Prostate gland (tissue), 2 donors: ENCODE measurements at regions not wholly inside any gene's neighbourhood (a gene's known extent, or its start where the extent isn't known, plus 50 kb on each side); places are given as distances from the start of the nearest gene placed in this dataset.

Source experiments
- DNase-seq: peaks from one replicate; pipeline ENCODE4 v3.0.0-alpha.2; 2019; ENCODE audit warnings: low spot score
- H3K27ac ChIP-seq, 2 donors: fragments of 200-600 bp; sonication (generic); 2 replicates each; pipeline ENCODE4 v1.5.1; 2017 to 2019
- H3K27me3 ChIP-seq: fragments of 200-600 bp; sonication (generic); replicated peaks from 2 replicates; pipeline ENCODE4 v1.5.1; 2019; ENCODE audit not compliant: insufficient read depth
- H3K36me3 ChIP-seq, 2 donors: fragments of 200-600 bp; sonication (generic); 1 replicate in 1 of 2; 2 replicates in 1 of 2; pipeline versions ENCODE4 v1.5.1 to v1.8.1; 2017 to 2019
- H3K4me1 ChIP-seq: fragments of 200-600 bp; sonication (generic); replicated peaks from 2 replicates; pipeline ENCODE4 v1.5.1; 2019
- H3K4me3 ChIP-seq, 2 donors: fragments of 200-600 bp; sonication (generic); 2 replicates each; pipeline ENCODE4 v1.5.1; 2017 to 2019
- H3K9me3 ChIP-seq: fragments of 200-600 bp; sonication (generic); 2 replicates; pipeline ENCODE4 v1.5.1; 2017
- POLR2A ChIP-seq: fragments of 450-650 bp; IDR thresholded peaks from one replicate; pipeline ENCODE4 v1.6.1; 2016; ENCODE audit warnings: antibody characterized with exemption, mild to moderate bottlenecking
- POLR2AphosphoS5 ChIP-seq: sonication (generic); formaldehyde crosslinking; IDR thresholded peaks from one replicate; pipeline ENCODE4 v1.6.1; 2017; ENCODE audit warnings: antibody characterized with exemption
- WGBS: methylation state at CpG from one replicate; pipeline ENCODE4 v1.1.5; 2018; 5-methylcytosine and 5-hydroxymethylcytosine counted together
- intact Hi-C: fragments of 100-400 bp; cut with DNase I; formaldehyde crosslinking; loops from one replicate; pipeline ENCODE4 v1.14.2; 2022
- TF ChIP-seq, protein P1 (sequence below), 4 experiments: fragments of 200-600 bp in 2 of 4; fragments of 450-650 bp in 2 of 4; sonication (generic) in 2 of 4; IDR thresholded peaks; 1 replicate in 3 of 4; 2 replicates in 1 of 4; pipeline ENCODE4 v1.5.1; 2016 to 2019; ENCODE audit warnings: antibody characterized with exemption in 4 of 4, mild to moderate bottlenecking in 2 of 4, moderate library complexity in 2 of 4

- intact Hi-C loops: no loop called here
- WGBS: 74% methylated on average over 2 of the region's 2 CpGs
- no peak for TF ChIP-seq POLR2AphosphoS5
- TF ChIP-seq POLR2A: no peak
- TF ChIP-seq, protein P1, sequence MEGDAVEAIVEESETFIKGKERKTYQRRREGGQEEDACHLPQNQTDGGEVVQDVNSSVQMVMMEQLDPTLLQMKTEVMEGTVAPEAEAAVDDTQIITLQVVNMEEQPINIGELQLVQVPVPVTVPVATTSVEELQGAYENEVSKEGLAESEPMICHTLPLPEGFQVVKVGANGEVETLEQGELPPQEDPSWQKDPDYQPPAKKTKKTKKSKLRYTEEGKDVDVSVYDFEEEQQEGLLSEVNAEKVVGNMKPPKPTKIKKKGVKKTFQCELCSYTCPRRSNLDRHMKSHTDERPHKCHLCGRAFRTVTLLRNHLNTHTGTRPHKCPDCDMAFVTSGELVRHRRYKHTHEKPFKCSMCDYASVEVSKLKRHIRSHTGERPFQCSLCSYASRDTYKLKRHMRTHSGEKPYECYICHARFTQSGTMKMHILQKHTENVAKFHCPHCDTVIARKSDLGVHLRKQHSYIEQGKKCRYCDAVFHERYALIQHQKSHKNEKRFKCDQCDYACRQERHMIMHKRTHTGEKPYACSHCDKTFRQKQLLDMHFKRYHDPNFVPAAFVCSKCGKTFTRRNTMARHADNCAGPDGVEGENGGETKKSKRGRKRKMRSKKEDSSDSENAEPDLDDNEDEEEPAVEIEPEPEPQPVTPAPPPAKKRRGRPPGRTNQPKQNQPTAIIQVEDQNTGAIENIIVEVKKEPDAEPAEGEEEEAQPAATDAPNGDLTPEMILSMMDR (IDR thresholded peaks at IDR 0.05): no peak
Observed at GRCh38 chr2:54065411-54065810, 50.0 kb upstream of the ACYP2 start.

GRCh38 chr2:54063967-54064535, 51.4 kb upstream of the ACYP2 start:
- intact Hi-C loops: no loop called here
- 77% methylated on average over 3 of the region's 3 CpGs for WGBS

More at GRCh38 chr2:54065411-54065810, 50.0 kb upstream of the ACYP2 start:
- Histone ChIP-seq H3K27me3 (no peaks in the 10 kb centered on the region), H3K4me1 (peaks cover 4% of the 10 kb centered on the region), H3K27ac (no peak overlapping the region), H3K4me3 (no peak overlapping the region), H3K36me3 (no peaks in the 10 kb centered on the region), H3K9me3 (no peaks in the 10 kb centered on the region)
- DNase-seq: no peak

DNA sequence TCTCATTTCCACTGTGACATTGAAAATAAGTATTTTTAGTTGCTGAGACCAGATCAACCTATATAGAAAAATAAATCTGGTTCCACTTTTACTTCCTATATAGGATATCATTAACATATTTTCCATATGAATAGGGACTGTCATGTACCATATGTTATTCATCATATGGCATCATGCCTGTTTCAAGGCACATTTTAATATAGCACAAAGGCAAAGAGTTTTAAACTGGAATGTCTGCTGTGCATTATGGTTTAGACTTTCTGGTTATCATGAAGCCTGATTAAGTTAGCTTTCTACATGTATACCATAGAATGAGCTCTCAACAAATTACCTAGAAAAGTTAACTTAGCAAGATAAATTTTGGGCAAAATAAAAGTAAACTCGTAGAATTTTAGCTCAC, 53.0 kb upstream of the ACYP2 start:
- H3K4me3 ChIP-seq: no peak overlapping the region
- no peaks in the 10 kb centered on the region for H3K4me1 ChIP-seq
- TF ChIP-seq POLR2A (no peak), POLR2AphosphoS5 (no peak)
- TF ChIP-seq, protein P1 (IDR thresholded peaks at IDR 0.05): no peak
- DNase-seq: no peak
- H3K27me3 ChIP-seq: no peaks in the 10 kb centered on the region
- intact Hi-C loops: no loop called here
- no peaks in the 10 kb centered on the region for H3K9me3 ChIP-seq
- WGBS: 77% methylated on average over 1 of the region's 1 CpG
- H3K36me3 ChIP-seq: no peaks in the 10 kb centered on the region
- H3K27ac ChIP-seq: no peak overlapping the region

More at GRCh38 chr2:54063967-54064535, 51.4 kb upstream of the ACYP2 start:
- Histone ChIP-seq H3K36me3 (no peaks in the 10 kb centered on the region), H3K27me3 (no peaks in the 10 kb centered on the region), H3K27ac (no peak overlapping the region), H3K9me3 (no peaks in the 10 kb centered on the region), H3K4me3 (no peak overlapping the region), H3K4me1 (peaks cover 4% of the 10 kb centered on the region)
- TF ChIP-seq POLR2AphosphoS5 (no peak), POLR2A (no peak)
- TF ChIP-seq, protein P1 (IDR thresholded peaks at IDR 0.05): no peak
- DNase-seq: no peak

DNA sequence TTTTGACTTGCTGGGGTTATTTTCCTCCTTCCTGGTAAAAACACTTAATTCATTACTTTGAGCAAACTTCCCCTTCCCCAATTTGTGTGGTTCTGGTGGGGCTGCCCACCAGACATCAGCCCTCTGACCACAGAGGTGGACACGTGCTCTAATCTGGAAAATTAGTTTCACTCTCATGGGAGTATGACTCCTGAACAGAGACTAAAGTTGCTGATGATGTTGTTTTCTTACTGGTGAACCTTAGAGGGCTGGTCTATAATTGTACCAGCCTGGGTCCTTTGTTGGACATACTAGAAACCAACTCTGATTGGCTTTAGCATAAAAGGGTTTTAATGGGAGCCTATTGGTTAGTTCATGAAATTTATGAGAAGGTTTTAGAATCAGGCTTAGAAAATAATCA, 54.1 kb upstream of the ACYP2 start:
- intact Hi-C loops: no loop called here
- Histone ChIP-seq H3K27ac (no peak overlapping the region), H3K27me3 (no peaks in the 10 kb centered on the region), H3K9me3 (no peaks in the 10 kb centered on the region), H3K4me1 (no peaks in the 10 kb centered on the region), H3K36me3 (no peaks in the 10 kb centered on the region), H3K4me3 (no peak overlapping the region)
- 96% methylated on average over 1 of the region's 1 CpG for WGBS
- DNase-seq: no peak
- TF ChIP-seq, protein P1 (IDR thresholded peaks at IDR 0.05): no peak
- TF ChIP-seq POLR2AphosphoS5 (no peak), POLR2A (no peak)

- Histone ChIP-seq H3K4me1 (no peaks in the 10 kb centered on the region), H3K36me3 (no peaks in the 10 kb centered on the region), H3K9me3 (no peaks in the 10 kb centered on the region), H3K27me3 (no peaks in the 10 kb centered on the region), H3K27ac (no peak overlapping the region), H3K4me3 (no peak overlapping the region)
- DNase-seq: no peak
- intact Hi-C loops: no loop called here
- TF ChIP-seq POLR2AphosphoS5: no peak
- TF ChIP-seq, protein P1 (IDR thresholded peaks at IDR 0.05): no peak
- TF ChIP-seq POLR2A: no peak
- WGBS: 67% methylated on average over 1 of the region's 1 CpG
Observed at GRCh38 chr2:54059986-54060385, 55.4 kb upstream of the ACYP2 start.
